ENCODE measurements at regions not wholly inside any gene's neighbourhood (a gene's known extent, or its start where the extent isn't known, plus 50 kb on each side); places are given as distances from the start of the nearest gene placed in this dataset.

- H3K27me3 ChIP-seq (ENCODE audit: control insufficient read depth, insufficient read depth, low read length, poor library complexity, severe bottlenecking) = no peaks in the 10 kb centered on the region
- H3K9me3 Mint-ChIP-seq = peaks cover 64% of the 10 kb centered on the region
- no peak overlapping the region for H3K27ac Mint-ChIP-seq
Measured at GRCh38 chrX:152028579-152028978, 54.1 kb upstream of the GABRE start.

GRCh38 chrX:152025656-152026440, 51.4 kb upstream of the GABRE start:
- H3K36me3 ChIP-seq (ENCODE audit: control insufficient read depth, insufficient read depth, low read length) = no peaks in the 10 kb centered on the region
- Mint-ChIP-seq H3K36me3 (ENCODE audit: low read depth) (no peaks in the 10 kb centered on the region), H3K27ac (no peak overlapping the region), H3K9me3 (peaks cover 58% of the 10 kb centered on the region), H3K4me3 (no peak overlapping the region), H3K27me3 (ENCODE audit: insufficient read depth) (no peaks in the 10 kb centered on the region), H3K4me1 (no peaks in the 10 kb centered on the region)
- H3K9me3 ChIP-seq (ENCODE audit: control insufficient read depth, low read length) = no peaks in the 10 kb centered on the region
- H3K4me1 ChIP-seq (ENCODE audit: control insufficient read depth, insufficient read depth, low read length) = no peaks in the 10 kb centered on the region
- no peak overlapping the region for H3K9ac ChIP-seq (ENCODE audit: extremely low read depth, low read length, poor library complexity, severe bottlenecking)
- H3K4me3 ChIP-seq (ENCODE audit: low read length) = no peak overlapping the region
- no peak overlapping the region for H3K27ac ChIP-seq (ENCODE audit: low read depth, low read length)
- no peak for DNase-seq
- no peaks in the 10 kb centered on the region for H3K27me3 ChIP-seq (ENCODE audit: control insufficient read depth, insufficient read depth, low read length, poor library complexity, severe bottlenecking)
- no peak for TF ChIP-seq CTCF (conservative IDR thresholded peaks at IDR 0.05)
- WGBS, 2 experiments (ENCODE audit: insufficient coverage in 1 of 2, insufficient read length in 1 of 2) = 88% methylated on average over 5 of the region's 5 CpGs; no CpG with 5 or more reads in 1 of the 2 experiments

More at GRCh38 chrX:152028579-152028978, 54.1 kb upstream of the GABRE start:
- Histone ChIP-seq H3K4me1 (ENCODE audit: control insufficient read depth, insufficient read depth, low read length) (no peaks in the 10 kb centered on the region), H3K4me3 (ENCODE audit: low read length) (no peak overlapping the region), H3K9ac (ENCODE audit: extremely low read depth, low read length, poor library complexity, severe bottlenecking) (no peak overlapping the region), H3K9me3 (ENCODE audit: control insufficient read depth, low read length) (no peaks in the 10 kb centered on the region), H3K27ac (ENCODE audit: low read depth, low read length) (no peak overlapping the region), H3K36me3 (ENCODE audit: control insufficient read depth, insufficient read depth, low read length) (no peaks in the 10 kb centered on the region)
- WGBS, 2 experiments (ENCODE audit: insufficient coverage in 1 of 2, insufficient read length in 1 of 2) = 80% methylated on average over 1 of the region's 3 CpGs; no CpG with 5 or more reads in 1 of the 2 experiments
- DNase-seq = no peak
- H3K4me1 Mint-ChIP-seq = no peaks in the 10 kb centered on the region
- no peaks in the 10 kb centered on the region for H3K36me3 Mint-ChIP-seq (ENCODE audit: low read depth)
- no peak for TF ChIP-seq CTCF (conservative IDR thresholded peaks at IDR 0.05)
- no peak overlapping the region for H3K4me3 Mint-ChIP-seq
- no peaks in the 10 kb centered on the region for H3K27me3 Mint-ChIP-seq (ENCODE audit: insufficient read depth)

- H3K4me3 Mint-ChIP-seq = no peak overlapping the region
- WGBS, 2 experiments (ENCODE audit: insufficient coverage in 1 of 2, insufficient read length in 1 of 2) = 89% methylated on average over 3 of the region's 3 CpGs; no CpG with 5 or more reads in 1 of the 2 experiments
Measured at GRCh38 chrX:152024710-152025109, 50.2 kb upstream of the GABRE start.

More at GRCh38 chrX:152024710-152025109, 50.2 kb upstream of the GABRE start:
- H3K27ac ChIP-seq (ENCODE audit: low read depth, low read length) = no peak overlapping the region
- no peaks in the 10 kb centered on the region for H3K4me1 ChIP-seq (ENCODE audit: control insufficient read depth, insufficient read depth, low read length)
- Mint-ChIP-seq H3K9me3 (peaks cover 50% of the 10 kb centered on the region), H3K27ac (no peak overlapping the region), H3K36me3 (ENCODE audit: low read depth) (no peaks in the 10 kb centered on the region), H3K4me1 (no peaks in the 10 kb centered on the region), H3K27me3 (ENCODE audit: insufficient read depth) (no peaks in the 10 kb centered on the region)
- no peaks in the 10 kb centered on the region for H3K27me3 ChIP-seq (ENCODE audit: control insufficient read depth, insufficient read depth, low read length, poor library complexity, severe bottlenecking)
- no peak overlapping the region for H3K9ac ChIP-seq (ENCODE audit: extremely low read depth, low read length, poor library complexity, severe bottlenecking)
- no peak overlapping the region for H3K4me3 ChIP-seq (ENCODE audit: low read length)
- DNase-seq = no peak
- H3K9me3 ChIP-seq (ENCODE audit: control insufficient read depth, low read length) = no peaks in the 10 kb centered on the region
- no peaks in the 10 kb centered on the region for H3K36me3 ChIP-seq (ENCODE audit: control insufficient read depth, insufficient read depth, low read length)
- TF ChIP-seq CTCF (conservative IDR thresholded peaks at IDR 0.05) = no peak
